ENCODE measurements at regions not wholly inside any gene's neighbourhood (a gene's known extent, or its start where the extent isn't known, plus 50 kb on each side); places are given as distances from the start of the nearest gene placed in this dataset.

DNA sequence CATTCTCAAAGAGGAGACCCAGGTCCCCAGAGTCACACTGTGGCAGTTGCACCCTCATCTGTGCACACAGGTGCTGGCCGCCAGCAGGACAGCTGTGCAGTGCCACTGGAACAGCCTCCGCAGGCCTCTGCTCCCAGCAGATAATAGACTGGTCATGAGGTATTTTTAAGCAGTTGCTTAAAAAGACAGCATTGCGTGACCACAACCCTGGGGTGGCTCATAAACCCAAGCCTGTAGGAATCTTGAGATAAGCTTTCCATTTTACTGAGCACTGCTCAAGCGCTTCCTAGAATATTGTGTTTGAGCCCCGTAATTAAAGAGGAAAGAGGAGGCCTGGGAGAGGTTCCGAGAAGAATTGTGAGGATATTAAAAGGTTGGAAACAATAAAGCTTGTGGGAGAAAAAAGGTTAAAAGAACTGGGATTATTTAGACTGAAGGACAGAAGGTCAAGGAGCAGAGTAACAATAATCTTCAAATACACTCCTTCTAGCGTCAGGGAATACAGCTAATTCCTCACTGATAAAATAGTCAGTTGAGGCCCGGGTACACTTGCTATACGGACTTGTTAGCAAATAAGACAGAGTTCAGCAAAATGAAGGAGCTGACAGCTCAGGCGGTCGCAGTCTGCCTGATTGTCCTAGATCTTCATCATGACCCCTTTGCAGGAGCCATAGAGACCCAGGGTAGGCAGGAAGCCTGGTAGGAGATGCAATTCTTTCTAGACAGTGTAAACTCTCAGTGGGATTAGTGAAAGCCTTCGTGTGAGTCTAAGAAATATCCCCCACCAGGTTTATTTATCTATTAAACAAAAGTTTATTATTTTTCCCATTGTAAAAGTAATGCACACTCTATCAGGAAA is 86.2 kb upstream of the KIT start (continued):
- TF ChIP-seq MLX (CRISPR knock-in tag; conservative IDR thresholded peaks at IDR 0.05) = no peak
- TF ChIP-seq LEF1 (IDR thresholded peaks at IDR 0.05) = peak; percentile 84; the same call in 1 of the 2 replicates
- peak; percentile 93 for TF ChIP-seq HDAC3 (IDR thresholded peaks at IDR 0.05; ENCODE audit: borderline replicate concordance, partially characterized antibody)
- TF ChIP-seq, protein P1, sequence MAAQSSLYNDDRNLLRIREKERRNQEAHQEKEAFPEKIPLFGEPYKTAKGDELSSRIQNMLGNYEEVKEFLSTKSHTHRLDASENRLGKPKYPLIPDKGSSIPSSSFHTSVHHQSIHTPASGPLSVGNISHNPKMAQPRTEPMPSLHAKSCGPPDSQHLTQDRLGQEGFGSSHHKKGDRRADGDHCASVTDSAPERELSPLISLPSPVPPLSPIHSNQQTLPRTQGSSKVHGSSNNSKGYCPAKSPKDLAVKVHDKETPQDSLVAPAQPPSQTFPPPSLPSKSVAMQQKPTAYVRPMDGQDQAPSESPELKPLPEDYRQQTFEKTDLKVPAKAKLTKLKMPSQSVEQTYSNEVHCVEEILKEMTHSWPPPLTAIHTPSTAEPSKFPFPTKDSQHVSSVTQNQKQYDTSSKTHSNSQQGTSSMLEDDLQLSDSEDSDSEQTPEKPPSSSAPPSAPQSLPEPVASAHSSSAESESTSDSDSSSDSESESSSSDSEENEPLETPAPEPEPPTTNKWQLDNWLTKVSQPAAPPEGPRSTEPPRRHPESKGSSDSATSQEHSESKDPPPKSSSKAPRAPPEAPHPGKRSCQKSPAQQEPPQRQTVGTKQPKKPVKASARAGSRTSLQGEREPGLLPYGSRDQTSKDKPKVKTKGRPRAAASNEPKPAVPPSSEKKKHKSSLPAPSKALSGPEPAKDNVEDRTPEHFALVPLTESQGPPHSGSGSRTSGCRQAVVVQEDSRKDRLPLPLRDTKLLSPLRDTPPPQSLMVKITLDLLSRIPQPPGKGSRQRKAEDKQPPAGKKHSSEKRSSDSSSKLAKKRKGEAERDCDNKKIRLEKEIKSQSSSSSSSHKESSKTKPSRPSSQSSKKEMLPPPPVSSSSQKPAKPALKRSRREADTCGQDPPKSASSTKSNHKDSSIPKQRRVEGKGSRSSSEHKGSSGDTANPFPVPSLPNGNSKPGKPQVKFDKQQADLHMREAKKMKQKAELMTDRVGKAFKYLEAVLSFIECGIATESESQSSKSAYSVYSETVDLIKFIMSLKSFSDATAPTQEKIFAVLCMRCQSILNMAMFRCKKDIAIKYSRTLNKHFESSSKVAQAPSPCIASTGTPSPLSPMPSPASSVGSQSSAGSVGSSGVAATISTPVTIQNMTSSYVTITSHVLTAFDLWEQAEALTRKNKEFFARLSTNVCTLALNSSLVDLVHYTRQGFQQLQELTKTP (IDR thresholded peaks at IDR 0.05; ENCODE audit: low read depth in 1 of 2, partially characterized antibody in 2 of 2) = peak in 1 of 2 experiments; percentile 90
- peak in 1 of 2 experiments; percentile 67 for TF ChIP-seq NCOA2 (IDR thresholded peaks at IDR 0.05; ENCODE audit: partially characterized antibody in 2 of 2)
- peak; percentile 42 to 51; a peak in 3 of 4 replicates for TF ChIP-seq NRF1 (conservative IDR thresholded peaks at IDR 0.05 in 1 of 2, IDR thresholded peaks at IDR 0.05 in 1 of 2)
- no peak for TF ChIP-seq HDAC8 (tag; IDR thresholded peaks at IDR 0.05)
- TF ChIP-seq CREB1 (IDR thresholded peaks at IDR 0.05) = peak; percentile 76; the same call in 1 of the 2 replicates
- TF ChIP-seq CREB1 (CRISPR knock-in tag; IDR thresholded peaks at IDR 0.05) = no peak
- TF ChIP-seq REST (IDR thresholded peaks at IDR 0.05; ENCODE audit: borderline replicate concordance) = peak; percentile 58; the same call in 1 of the 2 replicates
- TF ChIP-seq REST (CRISPR knock-in tag; IDR thresholded peaks at IDR 0.05; ENCODE audit: low read depth) = 0 out of 2 replicates have a peak, but pooled peaks have one; percentile 4
- 0 out of 2 replicates have a peak, but pooled peaks have one; percentile 45 for TF ChIP-seq CBX1 (IDR thresholded peaks at IDR 0.05; ENCODE audit: low read depth)
- TF ChIP-seq NR2C2 (CRISPR knock-in tag; IDR thresholded peaks at IDR 0.05) = no peak
- peak; percentile 52 for TF ChIP-seq NR2C2 (tag; IDR thresholded peaks at IDR 0.05)
